ENCODE measurements at regions not wholly inside any gene's neighbourhood (a gene's known extent, or its start where the extent isn't known, plus 50 kb on each side); places are given as distances from the start of the nearest gene placed in this dataset.

GRCh38 chr20:7174554-7174953 is 407.1 kb downstream of the BMP2 start:
- TF ChIP-seq CTCF (IDR thresholded peaks at IDR 0.05) (no peak), POLR2AphosphoS5 (IDR thresholded peaks at IDR 0.05; ENCODE audit: low read depth, low read length) (no peak), TCF7L2 (IDR thresholded peaks at IDR 0.05; ENCODE audit: low read depth, low read length) (no peak), REST (IDR thresholded peaks at IDR 0.05; ENCODE audit: insufficient read depth in 1 of 2, low read depth in 2 of 2, low read length in 1 of 2) (no peak), SIN3A (IDR thresholded peaks at IDR 0.05; ENCODE audit: borderline replicate concordance, insufficient read depth, low read depth, low read length) (no peak)

All from Panc1 (cell line).